Neural crest cell (in vitro differentiated cells): ENCODE measurements at regions not wholly inside any gene's neighbourhood (a gene's known extent, or its start where the extent isn't known, plus 50 kb on each side); places are given as distances from the start of the nearest gene placed in this dataset.
"Not testable (repeated sequence)": the region's sequence is repeated elsewhere in the genome, so short reads cannot be mapped to it uniquely, and the experiment has no call there.

ENCODE experiments used
- DNase-seq: peaks from one replicate; pipeline ENCODE4 v3.0.0; 2021; ENCODE audit warnings: low read depth, mixed read lengths, low spot score
- H3K27ac Mint-ChIP-seq: one replicate; pipeline ENCODE4 v1.8.0; 2021; ENCODE audit warnings: mild to moderate bottlenecking, mixed read lengths; ENCODE audit not compliant: unreplicated experiment
- H3K27me3 Mint-ChIP-seq: 2 replicates; pipeline ENCODE4 v1.8.0; 2021; ENCODE audit warnings: low read depth, mild to moderate bottlenecking, mixed read lengths
- H3K36me3 Mint-ChIP-seq: 2 replicates; pipeline ENCODE4 v1.8.0; 2021; ENCODE audit warnings: low read depth, mild to moderate bottlenecking, mixed read lengths
- H3K4me1 Mint-ChIP-seq: 2 replicates; pipeline ENCODE4 v1.8.0; 2021; ENCODE audit warnings: mixed read lengths
- H3K4me3 Mint-ChIP-seq: one replicate; pipeline ENCODE4 v1.8.0; 2021; ENCODE audit warnings: mild to moderate bottlenecking, mixed read lengths
- H3K9me3 Mint-ChIP-seq: 2 replicates; pipeline ENCODE4 v1.8.0; 2021; ENCODE audit warnings: mixed read lengths
- TF ChIP-seq, protein P1 (sequence below): fragments of 200-600 bp; sonication (generic); conservative IDR thresholded peaks from 2 replicates; pipeline ENCODE4 v1.5.0; 2021; ENCODE audit warnings: antibody characterized with exemption, mild to moderate bottlenecking

DNA sequence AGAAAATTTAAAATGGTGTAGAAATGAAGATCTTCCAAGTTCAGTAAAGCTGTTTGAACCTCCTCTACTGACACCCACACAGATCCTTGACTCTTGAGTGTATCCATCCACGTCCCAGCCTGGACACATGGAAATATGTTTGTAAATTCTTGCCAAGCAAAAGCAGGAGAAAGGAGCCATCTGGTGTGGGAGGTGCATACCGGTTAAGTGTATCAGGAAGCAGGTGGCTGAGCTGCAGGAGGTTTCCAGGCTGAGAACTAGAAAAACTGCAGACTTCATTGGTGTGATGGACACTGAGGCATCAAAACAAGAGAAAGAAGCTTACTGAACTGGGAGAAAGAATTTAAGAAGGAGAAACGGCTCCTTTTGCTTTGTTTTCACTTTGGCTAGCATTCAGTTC is 229.9 kb upstream of the GRIK2 start:
- H3K27me3 Mint-ChIP-seq = no peaks in the 10 kb centered on the region
- no peak overlapping the region for H3K4me3 Mint-ChIP-seq
- no peak overlapping the region for H3K27ac Mint-ChIP-seq
- TF ChIP-seq, protein P1, sequence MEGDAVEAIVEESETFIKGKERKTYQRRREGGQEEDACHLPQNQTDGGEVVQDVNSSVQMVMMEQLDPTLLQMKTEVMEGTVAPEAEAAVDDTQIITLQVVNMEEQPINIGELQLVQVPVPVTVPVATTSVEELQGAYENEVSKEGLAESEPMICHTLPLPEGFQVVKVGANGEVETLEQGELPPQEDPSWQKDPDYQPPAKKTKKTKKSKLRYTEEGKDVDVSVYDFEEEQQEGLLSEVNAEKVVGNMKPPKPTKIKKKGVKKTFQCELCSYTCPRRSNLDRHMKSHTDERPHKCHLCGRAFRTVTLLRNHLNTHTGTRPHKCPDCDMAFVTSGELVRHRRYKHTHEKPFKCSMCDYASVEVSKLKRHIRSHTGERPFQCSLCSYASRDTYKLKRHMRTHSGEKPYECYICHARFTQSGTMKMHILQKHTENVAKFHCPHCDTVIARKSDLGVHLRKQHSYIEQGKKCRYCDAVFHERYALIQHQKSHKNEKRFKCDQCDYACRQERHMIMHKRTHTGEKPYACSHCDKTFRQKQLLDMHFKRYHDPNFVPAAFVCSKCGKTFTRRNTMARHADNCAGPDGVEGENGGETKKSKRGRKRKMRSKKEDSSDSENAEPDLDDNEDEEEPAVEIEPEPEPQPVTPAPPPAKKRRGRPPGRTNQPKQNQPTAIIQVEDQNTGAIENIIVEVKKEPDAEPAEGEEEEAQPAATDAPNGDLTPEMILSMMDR = no peak
- H3K36me3 Mint-ChIP-seq = no peaks in the 10 kb centered on the region
- no peaks in the 10 kb centered on the region for H3K4me1 Mint-ChIP-seq
- no peak for DNase-seq
- H3K9me3 Mint-ChIP-seq = peaks cover 2% of the 10 kb centered on the region

DNA sequence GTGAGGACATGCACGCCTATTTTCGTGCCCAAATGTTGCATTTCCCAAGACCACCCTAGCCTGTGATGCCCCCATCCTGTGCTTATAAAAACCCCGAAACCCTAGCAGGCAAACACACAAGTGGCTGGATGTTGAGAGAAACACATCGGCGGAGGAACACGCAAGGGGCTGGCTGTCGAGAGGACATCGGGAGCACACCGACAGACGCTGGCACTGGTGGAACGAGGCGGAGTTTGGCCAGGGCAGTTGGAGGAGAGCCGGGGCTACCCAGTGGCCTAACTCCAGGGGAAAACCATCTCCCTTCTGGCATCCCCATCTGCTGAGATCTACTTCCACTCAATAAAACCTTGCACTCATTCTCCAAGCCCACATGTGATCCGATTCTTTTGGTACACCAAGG is 225.9 kb upstream of the GRIK2 start:
- Mint-ChIP-seq H3K36me3 (peaks cover 11% of the 10 kb centered on the region), H3K4me3 (no peak overlapping the region), H3K27ac (no peak overlapping the region), H3K27me3 (no peaks in the 10 kb centered on the region), H3K9me3 (peaks cover 16% of the 10 kb centered on the region), H3K4me1 (no peaks in the 10 kb centered on the region)
- TF ChIP-seq, protein P1 = no peak
- no peak for DNase-seq

DNA sequence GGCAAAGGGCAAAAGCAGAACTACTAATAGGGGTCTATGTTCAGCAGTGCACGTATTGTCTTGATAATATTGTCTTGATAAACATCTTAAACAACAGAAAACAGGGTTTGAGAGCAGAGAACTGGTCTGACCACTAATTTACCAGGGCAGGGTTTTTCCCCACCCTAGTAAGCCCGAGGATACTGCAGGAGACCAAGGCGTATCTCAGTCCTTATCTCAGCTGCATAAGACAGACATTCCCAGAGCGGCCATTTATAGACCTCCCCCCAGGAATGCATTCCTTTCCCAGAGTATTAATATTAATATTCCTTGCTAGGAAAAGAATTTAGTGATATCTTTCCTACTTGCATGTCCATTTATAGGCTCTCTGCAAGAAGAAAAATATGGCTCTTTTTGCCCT is 222.5 kb upstream of the GRIK2 start:
- H3K4me1 Mint-ChIP-seq, DNase-seq, H3K27me3 Mint-ChIP-seq, H3K4me3 Mint-ChIP-seq, H3K27ac Mint-ChIP-seq: not testable (repeated sequence)
- Mint-ChIP-seq H3K9me3 (peaks cover 14% of the 10 kb centered on the region), H3K36me3 (peaks cover 11% of the 10 kb centered on the region)

DNA sequence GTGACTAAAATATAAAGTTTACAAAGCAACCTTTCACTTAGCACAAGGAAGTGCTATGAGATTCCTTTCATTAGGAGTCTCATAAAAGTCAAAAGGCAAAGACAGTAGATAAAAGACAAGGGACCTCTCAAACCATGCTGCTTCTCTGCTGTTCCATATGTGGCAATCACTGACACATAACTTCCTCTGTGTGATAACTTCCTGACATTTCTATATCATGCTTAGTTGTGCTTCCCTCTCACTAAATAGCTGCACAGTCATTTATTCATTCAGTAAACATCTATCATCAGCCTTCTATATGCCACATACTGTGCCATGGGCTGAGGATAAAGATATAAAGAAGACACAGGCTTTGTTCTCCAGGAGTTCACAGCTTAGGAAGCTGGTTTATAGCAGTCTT is 214.8 kb upstream of the GRIK2 start:
- TF ChIP-seq, protein P1 = no peak
- no peaks in the 10 kb centered on the region for H3K27me3 Mint-ChIP-seq
- H3K4me3 Mint-ChIP-seq = no peak overlapping the region

DNA sequence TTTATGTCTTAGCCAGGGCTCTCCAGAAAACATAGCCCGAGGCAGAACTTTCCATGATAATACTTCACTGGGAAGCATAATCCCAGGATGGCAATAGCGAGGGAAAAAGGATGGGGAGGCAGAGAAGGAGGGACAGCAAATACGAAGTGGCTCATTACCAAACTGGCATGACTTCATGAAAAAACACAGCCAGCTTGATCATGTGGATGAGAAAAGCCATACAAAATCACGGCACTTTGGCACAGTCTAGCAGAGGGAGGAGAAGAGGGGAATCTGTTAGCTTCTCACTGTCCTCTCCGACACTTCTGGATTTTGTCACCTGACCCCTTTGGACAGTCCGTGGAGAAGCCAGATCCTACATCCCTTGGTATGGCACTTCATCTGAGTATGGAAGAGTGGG is 212.5 kb upstream of the GRIK2 start:
- no peaks in the 10 kb centered on the region for H3K27me3 Mint-ChIP-seq
- no peaks in the 10 kb centered on the region for H3K36me3 Mint-ChIP-seq
- no peak for DNase-seq
- H3K9me3 Mint-ChIP-seq = no peaks in the 10 kb centered on the region
- H3K4me1 Mint-ChIP-seq = peaks cover 17% of the 10 kb centered on the region
- TF ChIP-seq, protein P1 = no peak
- no peak overlapping the region for H3K27ac Mint-ChIP-seq
- H3K4me3 Mint-ChIP-seq = no peak overlapping the region

More for the DNA sequence above, 214.8 kb upstream of the GRIK2 start:
- Mint-ChIP-seq H3K9me3 (no peaks in the 10 kb centered on the region), H3K27ac (no peak overlapping the region), H3K4me1 (peaks cover 17% of the 10 kb centered on the region), H3K36me3 (no peaks in the 10 kb centered on the region)
- no peak for DNase-seq

DNA sequence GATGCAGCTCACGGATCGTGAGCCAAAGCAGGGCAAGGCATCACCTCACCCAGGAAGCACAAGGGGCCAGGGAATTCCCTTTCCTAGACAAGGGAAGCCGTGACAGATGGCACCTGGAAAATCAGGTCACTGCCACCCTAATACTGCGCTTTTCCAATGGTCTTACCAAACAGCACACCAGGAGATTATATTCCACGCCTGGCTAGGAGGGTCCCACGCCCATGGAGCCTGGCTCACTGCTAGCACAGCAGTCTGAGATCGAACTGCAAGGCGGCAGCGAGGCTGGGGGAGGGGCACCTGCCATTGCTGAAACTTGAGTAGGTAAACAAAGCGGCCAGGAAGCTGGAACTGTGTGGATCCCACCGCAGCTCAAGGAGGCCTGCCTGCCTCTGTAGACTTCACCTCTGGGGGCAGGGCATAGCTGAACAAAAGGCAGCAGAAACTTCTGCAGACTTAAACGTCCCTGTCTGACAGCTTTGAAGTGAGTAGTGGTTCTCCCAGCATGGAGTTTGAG is 205.2 kb upstream of the GRIK2 start:
- not testable (repeated sequence) for H3K4me1 Mint-ChIP-seq, H3K27ac Mint-ChIP-seq, H3K9me3 Mint-ChIP-seq, H3K4me3 Mint-ChIP-seq, DNase-seq, H3K36me3 Mint-ChIP-seq, H3K27me3 Mint-ChIP-seq

DNA sequence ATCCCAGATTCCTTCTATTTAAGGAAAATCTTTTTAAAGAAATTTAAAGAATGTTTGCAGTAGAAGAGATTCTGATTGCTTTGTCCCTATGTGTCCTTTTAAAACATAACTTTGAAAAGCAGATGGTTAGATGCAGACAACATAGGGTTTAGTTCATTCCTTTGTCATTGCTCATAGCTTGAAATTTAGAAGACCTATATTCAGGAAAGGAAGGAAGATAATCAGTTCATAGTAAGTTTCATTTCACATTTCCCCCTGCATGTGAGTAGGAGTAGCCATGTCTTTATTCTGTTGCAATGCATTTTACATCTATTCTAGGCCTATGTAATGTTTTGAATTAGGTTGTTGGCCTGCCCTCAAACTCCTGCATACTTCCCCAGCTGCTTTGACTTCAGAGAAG is 197.9 kb upstream of the GRIK2 start:
- Mint-ChIP-seq H3K27ac (no peak overlapping the region), H3K4me3 (no peak overlapping the region), H3K27me3 (no peaks in the 10 kb centered on the region), H3K4me1 (no peaks in the 10 kb centered on the region), H3K36me3 (no peaks in the 10 kb centered on the region), H3K9me3 (no peaks in the 10 kb centered on the region)
- TF ChIP-seq, protein P1 = no peak
- DNase-seq = no peak
